ENCODE measurements at regions not wholly inside any gene's neighbourhood (a gene's known extent, or its start where the extent isn't known, plus 50 kb on each side); places are given as distances from the start of the nearest gene placed in this dataset.

DNA sequence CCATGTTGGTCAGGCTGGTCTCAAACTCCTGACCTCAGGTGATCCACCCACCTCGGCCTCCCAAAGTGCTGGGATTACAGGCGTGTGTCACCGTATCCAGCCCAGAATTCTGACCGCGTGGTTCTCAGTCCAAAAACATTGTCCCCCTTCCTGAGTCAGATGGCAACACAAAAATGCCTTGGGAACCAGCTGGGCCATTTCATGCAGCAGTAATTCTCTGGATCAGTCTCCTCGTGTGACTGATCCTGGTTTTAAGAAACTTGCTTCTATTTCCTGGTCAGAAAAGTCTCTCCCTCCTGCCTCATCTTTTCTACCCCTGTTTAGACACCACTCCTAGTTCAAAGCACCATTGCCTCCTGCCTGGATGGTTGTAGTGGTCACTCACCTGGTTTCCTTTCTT, 60.9 kb upstream of the USP29 start:
- TF ChIP-seq, protein P1, sequence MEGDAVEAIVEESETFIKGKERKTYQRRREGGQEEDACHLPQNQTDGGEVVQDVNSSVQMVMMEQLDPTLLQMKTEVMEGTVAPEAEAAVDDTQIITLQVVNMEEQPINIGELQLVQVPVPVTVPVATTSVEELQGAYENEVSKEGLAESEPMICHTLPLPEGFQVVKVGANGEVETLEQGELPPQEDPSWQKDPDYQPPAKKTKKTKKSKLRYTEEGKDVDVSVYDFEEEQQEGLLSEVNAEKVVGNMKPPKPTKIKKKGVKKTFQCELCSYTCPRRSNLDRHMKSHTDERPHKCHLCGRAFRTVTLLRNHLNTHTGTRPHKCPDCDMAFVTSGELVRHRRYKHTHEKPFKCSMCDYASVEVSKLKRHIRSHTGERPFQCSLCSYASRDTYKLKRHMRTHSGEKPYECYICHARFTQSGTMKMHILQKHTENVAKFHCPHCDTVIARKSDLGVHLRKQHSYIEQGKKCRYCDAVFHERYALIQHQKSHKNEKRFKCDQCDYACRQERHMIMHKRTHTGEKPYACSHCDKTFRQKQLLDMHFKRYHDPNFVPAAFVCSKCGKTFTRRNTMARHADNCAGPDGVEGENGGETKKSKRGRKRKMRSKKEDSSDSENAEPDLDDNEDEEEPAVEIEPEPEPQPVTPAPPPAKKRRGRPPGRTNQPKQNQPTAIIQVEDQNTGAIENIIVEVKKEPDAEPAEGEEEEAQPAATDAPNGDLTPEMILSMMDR (IDR thresholded peaks at IDR 0.05), result no peak
- TF ChIP-seq POLR2A (IDR thresholded peaks at IDR 0.05), result no peak

Measured in Peyer's patch (tissue), 4 donors.